Ammon's horn (tissue), 1 donor: ENCODE measurements at regions not wholly inside any gene's neighbourhood (a gene's known extent, or its start where the extent isn't known, plus 50 kb on each side); places are given as distances from the start of the nearest gene placed in this dataset.

Experiments
- DNase-seq: peaks from one replicate; pipeline ENCODE4 v3.0.0-alpha.2; 2016; ENCODE audit warnings: low spot score

- no peak for DNase-seq
Observed at GRCh38 chr11:122399375-122399774, 256.1 kb upstream of the UBASH3B start.

DNA sequence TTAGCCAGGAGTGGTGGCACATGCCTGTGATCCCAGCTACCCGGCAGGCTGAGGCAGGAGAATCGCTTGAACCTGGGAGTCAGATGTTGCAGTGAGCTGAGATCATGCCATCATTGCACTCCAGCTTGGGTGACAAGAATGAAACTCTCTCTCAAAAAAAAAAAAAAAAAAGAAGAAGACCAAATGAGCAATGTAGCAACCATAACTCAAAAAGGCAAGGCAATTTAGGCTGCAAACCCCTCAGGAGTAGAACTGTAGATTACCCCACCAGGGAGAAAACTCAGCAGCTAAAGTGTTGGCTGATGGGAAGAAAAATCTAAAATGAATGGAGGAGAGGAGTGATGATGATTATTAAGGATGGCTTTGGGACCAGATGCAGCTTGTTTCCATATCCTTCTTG lies 256.7 kb upstream of the UBASH3B start:
- no peak for DNase-seq

DNA sequence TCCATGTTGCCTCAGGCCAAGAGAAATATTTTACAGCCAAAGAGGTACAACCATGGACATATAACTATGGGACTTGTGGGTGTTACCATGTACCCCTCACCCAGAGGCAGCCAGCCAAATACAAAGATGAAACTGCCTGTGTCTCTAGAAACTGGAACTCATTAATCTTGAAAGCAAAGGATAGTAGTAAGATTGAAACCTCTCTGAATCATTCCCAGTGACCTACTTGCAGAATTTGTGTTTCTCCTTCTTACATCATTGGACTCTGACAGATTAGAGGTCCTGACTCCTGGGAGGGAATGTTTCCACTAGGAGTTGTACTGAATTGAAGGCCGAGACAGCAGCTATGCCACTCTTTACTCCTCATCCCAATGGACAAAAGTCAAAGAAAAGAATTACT lies 257.4 kb upstream of the UBASH3B start:
- no peak for DNase-seq

GRCh38 chr11:122395282-122395681 lies 260.2 kb upstream of the UBASH3B start:
- DNase-seq = no peak

- DNase-seq = peak; percentile 54
Observed at GRCh38 chr11:122394313-122394712, 261.2 kb upstream of the UBASH3B start.

DNA sequence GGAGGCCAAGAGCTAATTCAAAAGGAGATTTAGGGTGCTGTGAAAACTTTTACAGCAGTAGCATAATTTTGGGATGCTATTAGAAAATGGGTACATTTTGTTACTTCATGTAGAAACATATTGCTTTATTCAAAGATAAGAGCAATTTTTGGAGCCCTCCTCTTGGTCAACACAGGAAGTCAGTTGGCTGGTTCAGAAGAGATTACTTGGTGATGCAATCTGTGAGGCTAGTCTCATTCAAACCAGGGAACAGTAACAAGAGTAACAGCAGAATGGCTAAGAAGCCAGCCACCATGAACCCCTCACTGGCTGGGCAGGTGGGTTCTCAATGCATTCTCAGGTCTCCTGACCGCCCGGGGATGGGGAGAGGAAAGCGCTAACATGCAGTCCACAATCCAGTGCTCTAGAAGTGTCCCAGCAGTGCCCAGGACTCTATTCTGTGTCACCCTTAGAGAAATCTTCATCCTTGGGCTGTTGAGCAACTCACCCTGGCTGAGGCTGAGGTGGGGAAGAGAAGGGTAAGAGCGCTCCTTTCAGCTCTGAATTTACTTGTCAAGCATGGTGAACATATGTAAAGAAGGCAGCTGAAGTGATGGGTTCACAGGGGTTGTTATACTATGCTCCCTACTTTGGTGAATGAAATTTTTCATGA lies 262.2 kb upstream of the UBASH3B start:
- no peak for DNase-seq

- no peak for DNase-seq
Observed at GRCh38 chr11:122392508-122392907, 263.0 kb upstream of the UBASH3B start.

DNA sequence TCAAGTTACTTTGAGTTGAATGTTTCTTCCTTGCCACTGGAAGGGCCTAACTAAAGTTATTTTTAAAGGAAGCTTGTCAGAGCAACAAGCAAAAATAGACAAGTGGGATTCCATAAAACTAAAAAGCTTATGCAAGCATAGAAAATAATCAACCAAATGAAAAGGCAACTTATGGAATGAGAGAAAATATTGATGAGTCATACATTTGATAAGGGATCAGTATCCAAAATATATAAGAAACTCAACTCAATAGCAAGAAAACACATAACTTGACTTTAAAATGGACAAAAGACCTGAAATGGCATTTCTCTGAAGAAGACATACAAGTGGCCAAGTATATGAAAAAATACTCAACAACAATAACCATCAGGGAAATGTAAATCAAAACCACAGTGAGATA lies 264.5 kb upstream of the UBASH3B start:
- no peak for DNase-seq

DNA sequence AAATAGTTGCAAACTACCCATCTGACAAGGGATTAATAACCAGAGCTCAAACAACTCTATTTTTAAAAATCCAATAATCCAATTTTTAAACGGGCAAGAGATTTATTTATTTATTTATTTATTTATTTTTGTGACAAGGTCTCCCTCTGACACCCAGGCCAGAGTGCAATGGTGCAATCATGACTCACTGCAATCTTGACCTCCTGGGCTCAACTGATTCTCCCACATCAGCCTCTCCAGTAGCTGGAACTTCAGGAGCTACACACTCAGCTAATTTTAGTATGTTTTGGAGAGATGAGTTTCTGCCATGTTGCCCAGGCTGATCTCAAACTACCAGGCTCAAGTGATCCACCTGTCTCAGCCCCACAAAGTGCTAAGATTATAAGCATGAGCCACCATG lies 267.2 kb upstream of the BLID start:
- no peak for DNase-seq

- DNase-seq = no peak
Observed at GRCh38 chr11:122375687-122376399, 259.8 kb upstream of the BLID start.

- no peak for DNase-seq
Observed at GRCh38 chr11:122368796-122369195, 252.8 kb upstream of the BLID start.

GRCh38 chr11:122367809-122368231 lies 251.8 kb upstream of the BLID start:
- DNase-seq = peak; percentile 7

- DNase-seq = peak; percentile 4
Observed at GRCh38 chr11:122365610-122366360, 249.8 kb upstream of the BLID start.

- no peak for DNase-seq
Observed at GRCh38 chr11:122363296-122363695, 247.3 kb upstream of the BLID start.

DNA sequence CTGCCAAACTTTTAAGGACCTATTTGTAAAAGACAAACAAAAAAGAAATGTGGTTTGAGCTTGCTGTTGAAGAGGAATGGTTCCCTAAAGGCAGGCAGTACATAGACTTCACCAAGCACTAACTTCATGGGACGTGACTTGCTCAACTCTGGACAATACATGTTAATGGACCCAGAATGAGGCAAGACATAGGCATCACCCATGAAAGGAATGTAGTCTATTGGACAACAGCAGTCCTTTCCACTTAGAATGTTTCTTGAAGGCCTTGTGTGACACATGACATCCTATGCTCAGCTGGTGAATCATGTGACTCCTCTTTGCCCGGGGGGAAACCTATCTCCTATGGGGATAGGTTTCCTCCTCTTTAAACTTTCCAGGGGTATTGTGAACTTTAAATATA lies 246.4 kb upstream of the BLID start:
- no peak for DNase-seq

GRCh38 chr11:122360875-122361274 lies 244.9 kb upstream of the BLID start:
- DNase-seq = no peak

GRCh38 chr11:122359081-122359571 lies 243.1 kb upstream of the BLID start:
- no peak for DNase-seq

GRCh38 chr11:122358292-122358691 lies 242.3 kb upstream of the BLID start:
- DNase-seq = no peak

DNA sequence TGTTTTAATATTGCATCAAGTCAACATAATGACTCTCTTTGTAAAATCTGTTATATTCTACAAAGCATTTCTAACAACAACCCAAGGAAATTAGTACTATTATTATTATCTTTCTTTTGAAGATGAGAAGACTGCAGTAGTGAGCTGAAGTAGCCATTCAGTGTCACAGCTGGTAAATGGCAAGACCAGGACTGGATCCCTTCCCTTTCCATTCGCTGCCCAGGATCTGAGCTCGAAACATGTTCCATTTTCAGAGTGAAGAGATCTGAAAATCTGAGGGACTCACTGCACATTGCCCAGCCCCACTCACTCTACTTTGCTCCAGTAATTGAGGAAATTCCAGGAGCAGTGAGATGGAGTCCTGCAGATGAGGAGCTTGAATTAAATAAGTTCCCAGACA lies 240.0 kb upstream of the BLID start:
- no peak for DNase-seq

- DNase-seq = no peak
Observed at GRCh38 chr11:122354025-122354697, 238.1 kb upstream of the BLID start.

DNA sequence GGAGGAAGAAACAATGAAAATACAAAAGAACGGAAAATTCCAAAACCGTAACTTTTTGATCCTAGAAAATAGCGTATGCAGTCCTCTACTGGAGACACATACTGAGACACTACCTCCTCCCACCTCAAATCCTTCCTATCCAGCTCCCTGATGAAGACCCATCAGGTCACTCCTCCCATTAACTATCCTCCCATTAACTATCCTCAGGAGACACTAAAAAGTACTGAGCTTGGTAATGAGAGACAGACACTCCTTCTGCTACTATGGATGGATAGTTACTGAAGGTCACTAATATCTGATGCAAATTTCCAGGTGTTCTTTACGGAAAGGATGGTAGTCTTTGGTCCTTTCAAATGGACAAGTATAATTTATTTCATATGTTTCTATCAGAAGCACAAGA lies 237.5 kb upstream of the BLID start:
- no peak for DNase-seq

GRCh38 chr11:122348659-122349409 lies 232.8 kb upstream of the BLID start:
- DNase-seq = no peak
